Pancreas (tissue), 10 donors: ENCODE measurements at regions not wholly inside any gene's neighbourhood (a gene's known extent, or its start where the extent isn't known, plus 50 kb on each side); places are given as distances from the start of the nearest gene placed in this dataset.
A peak's percentile ranks its signal among the peaks of the same experiment; 100 is the strongest.

Experiments used
- ATAC-seq, 4 donors: fragments of 200-7000 bp; cut with Tn5 transposase; one replicate each; pipeline versions ENCODE4 v1.8.0 to v1.9.1; 2020; ENCODE audit warnings: mild to moderate bottlenecking in 4 of 4, moderate library complexity in 4 of 4
- DNase-seq, 6 donors: peaks; one replicate each; pipeline ENCODE4 v3.0.0-alpha.2; 2020
- FAIRE-seq: peaks from 2 replicates; lab custom pipeline; 2012; peaks lifted over from hg19 to GRCh38; lab: Jason Lieb, UNC
- H3K27ac ChIP-seq, 4 donors: fragments of 200-600 bp; sonication (generic); 1 replicate in 3 of 4; 2 replicates in 1 of 4; pipeline versions ENCODE4 v1.5.0 to v1.8.0; 2020
- H3K27me3 ChIP-seq, 4 donors: fragments of 200-600 bp; one replicate each; pipeline ENCODE4 v1.8.0; 2021
- H3K36me3 ChIP-seq, 3 donors: fragments of 200-600 bp; sonication (generic) in 1 of 3; one replicate each; pipeline versions ENCODE4 v1.5.0 to v1.8.0; 2020 to 2021
- H3K4me1 ChIP-seq, 3 donors: fragments of 200-600 bp; one replicate each; pipeline ENCODE4 v1.8.0; 2021
- H3K4me3 ChIP-seq, 4 donors: fragments of 200-600 bp; sonication (generic) in 2 of 4; one replicate each; pipeline versions ENCODE4 v1.5.0 to v1.8.0; 2020 to 2021
- H3K9me3 ChIP-seq, 4 donors: fragments of 200-600 bp; one replicate each; pipeline ENCODE4 v1.8.0; 2021
- WGBS, 2 donors: extraction: QIAGEN DNeasy Blood & Tissue Kit; methylation state at CpG; one replicate each; pipeline ENCODE4 v1.1.7; 2013; 5-methylcytosine and 5-hydroxymethylcytosine counted together
- intact Hi-C, 3 donors: fragments of 100-400 bp; cut with DNase I; formaldehyde crosslinking; loops; one replicate each; pipeline versions ENCODE4 v1.11.1 to v1.14.2; 2022
- TF ChIP-seq, protein P1 (sequence below), 4 donors: fragments of 200-600 bp; sonication (generic) in 3 of 4; IDR thresholded peaks; one replicate each; pipeline versions ENCODE4 v1.5.0 to v1.8.0; 2021; ENCODE audit warnings: antibody characterized with exemption in 4 of 4
- donor health status: healthy with polysubstance abuse.
- donor health status: DM: no; HTN: no; CAD: no; lungs with moderate emphysema.
- donor health status: DM: no; HTN: no; CAD: no.
- donor health status: control.
- donor health status: control.
- donor health status: Bipolar disorder and iron deficiency.
- donor health status: DM: yes; HTN: yes; CAD: no.
- donor health status: DM: no; HTN: no; CAD: no.
- donor health status: DM: no; HTN: no; CAD: no.
- donor health status: DM: yes; HTN: yes; CAD: no.

GRCh38 chr5:175253597-175253996 is 190.4 kb downstream of the DRD1 start:
- WGBS, 2 donors, result 62 to 64% methylated on average over 8 of the region's 8 CpGs
- intact Hi-C loops, result no loop called here
- no peak overlapping the region for H3K4me3 ChIP-seq
- TF ChIP-seq, protein P1, sequence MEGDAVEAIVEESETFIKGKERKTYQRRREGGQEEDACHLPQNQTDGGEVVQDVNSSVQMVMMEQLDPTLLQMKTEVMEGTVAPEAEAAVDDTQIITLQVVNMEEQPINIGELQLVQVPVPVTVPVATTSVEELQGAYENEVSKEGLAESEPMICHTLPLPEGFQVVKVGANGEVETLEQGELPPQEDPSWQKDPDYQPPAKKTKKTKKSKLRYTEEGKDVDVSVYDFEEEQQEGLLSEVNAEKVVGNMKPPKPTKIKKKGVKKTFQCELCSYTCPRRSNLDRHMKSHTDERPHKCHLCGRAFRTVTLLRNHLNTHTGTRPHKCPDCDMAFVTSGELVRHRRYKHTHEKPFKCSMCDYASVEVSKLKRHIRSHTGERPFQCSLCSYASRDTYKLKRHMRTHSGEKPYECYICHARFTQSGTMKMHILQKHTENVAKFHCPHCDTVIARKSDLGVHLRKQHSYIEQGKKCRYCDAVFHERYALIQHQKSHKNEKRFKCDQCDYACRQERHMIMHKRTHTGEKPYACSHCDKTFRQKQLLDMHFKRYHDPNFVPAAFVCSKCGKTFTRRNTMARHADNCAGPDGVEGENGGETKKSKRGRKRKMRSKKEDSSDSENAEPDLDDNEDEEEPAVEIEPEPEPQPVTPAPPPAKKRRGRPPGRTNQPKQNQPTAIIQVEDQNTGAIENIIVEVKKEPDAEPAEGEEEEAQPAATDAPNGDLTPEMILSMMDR (IDR thresholded peaks at IDR 0.05), result no peak
- DNase-seq, result no peak
- ATAC-seq, result peak in 1 of 4 donors; percentile 48
- no peaks in the 10 kb centered on the region for H3K9me3 ChIP-seq
- no peaks in the 10 kb centered on the region for H3K36me3 ChIP-seq
- FAIRE-seq, result no peak
- no peaks in the 10 kb centered on the region for H3K27me3 ChIP-seq
- no peaks in the 10 kb centered on the region for H3K4me1 ChIP-seq
- H3K27ac ChIP-seq, result no peak overlapping the region

DNA sequence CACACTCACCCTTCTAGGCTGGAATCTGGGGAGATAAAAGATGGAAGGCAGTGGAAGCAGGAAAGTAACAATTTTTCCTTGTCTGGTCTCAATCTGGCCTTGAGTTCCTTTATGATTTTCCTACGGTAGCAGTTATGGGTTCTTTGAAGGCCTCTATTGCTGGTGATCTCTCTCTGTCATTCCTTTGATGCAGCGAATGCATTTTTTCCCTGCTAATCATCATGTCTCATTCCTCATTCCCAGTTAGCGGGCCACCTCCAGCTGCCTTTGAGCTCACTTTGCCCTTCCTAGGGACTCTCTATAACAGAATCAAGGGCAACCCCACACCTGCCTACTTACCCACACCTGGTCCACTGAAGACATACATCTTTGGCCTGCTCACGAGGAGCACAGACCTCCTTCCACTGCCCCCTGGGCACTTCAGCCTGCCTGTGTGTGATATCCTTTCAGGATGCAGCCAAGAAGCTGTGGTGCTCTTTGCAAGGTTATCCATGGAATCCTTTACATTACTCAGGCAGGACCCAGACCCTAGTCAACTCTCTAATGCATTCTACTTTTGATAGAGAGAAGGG is 191.7 kb downstream of the DRD1 start:
- Histone ChIP-seq H3K27ac (no peak overlapping the region), H3K27me3 (no peaks in the 10 kb centered on the region), H3K4me3 (no peak overlapping the region), H3K36me3 (no peaks in the 10 kb centered on the region), H3K4me1 (no peaks in the 10 kb centered on the region), H3K9me3 (no peaks in the 10 kb centered on the region)
- FAIRE-seq (no peak), DNase-seq (no peak), ATAC-seq (no peak)
- 66 to 82% methylated on average over 4 of the region's 4 CpGs for WGBS, 2 donors
- TF ChIP-seq, protein P1 (IDR thresholded peaks at IDR 0.05), result no peak
- intact Hi-C loops, result no loop called here

GRCh38 chr5:175250426-175250825 is 193.6 kb downstream of the DRD1 start:
- H3K27ac ChIP-seq, result no peak overlapping the region
- DNase-seq, result no peak
- H3K27me3 ChIP-seq, result no peaks in the 10 kb centered on the region
- H3K4me1 ChIP-seq, result no peaks in the 10 kb centered on the region
- no peaks in the 10 kb centered on the region for H3K36me3 ChIP-seq
- intact Hi-C loops, result no loop called here
- no peak for ATAC-seq
- WGBS, 2 donors, result 59% methylated on average over 4 of the region's 4 CpGs
- TF ChIP-seq, protein P1 (IDR thresholded peaks at IDR 0.05), result no peak
- no peaks in the 10 kb centered on the region for H3K9me3 ChIP-seq
- FAIRE-seq, result no peak
- no peak overlapping the region for H3K4me3 ChIP-seq

DNA sequence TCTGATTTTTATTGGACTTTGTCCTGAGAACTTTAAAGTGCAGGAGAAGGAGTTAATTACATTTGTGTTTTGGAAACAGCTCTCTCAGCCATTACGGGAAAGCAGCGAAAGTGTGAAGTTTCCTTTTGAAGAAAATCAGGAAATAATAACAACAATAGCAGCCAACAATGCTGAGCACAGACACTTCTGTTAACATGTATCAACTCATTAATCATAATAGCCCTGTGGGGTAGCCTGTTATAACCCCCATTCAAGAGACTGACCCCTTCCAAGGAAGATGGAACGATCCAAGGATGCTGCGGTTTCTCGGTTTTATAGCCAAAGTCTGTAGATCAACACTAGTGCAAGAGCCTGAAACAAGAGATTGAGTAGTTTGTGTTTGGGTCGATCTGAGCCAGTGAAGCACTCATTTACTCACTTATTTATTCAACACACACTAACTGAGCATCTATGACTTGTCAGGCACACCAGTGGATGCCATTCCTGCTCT is 195.5 kb downstream of the DRD1 start:
- WGBS, 2 donors, result 70 to 71% methylated on average over 6 of the region's 6 CpGs
- ATAC-seq, result no peak
- no peak overlapping the region for H3K27ac ChIP-seq
- intact Hi-C loops, result no loop called here
- TF ChIP-seq, protein P1 (IDR thresholded peaks at IDR 0.05), result no peak
- no peak overlapping the region for H3K4me3 ChIP-seq
- FAIRE-seq, result no peak
- H3K9me3 ChIP-seq, result no peaks in the 10 kb centered on the region
- DNase-seq, result no peak
- no peaks in the 10 kb centered on the region for H3K27me3 ChIP-seq
- H3K4me1 ChIP-seq, result no peaks in the 10 kb centered on the region
- no peaks in the 10 kb centered on the region for H3K36me3 ChIP-seq

DNA sequence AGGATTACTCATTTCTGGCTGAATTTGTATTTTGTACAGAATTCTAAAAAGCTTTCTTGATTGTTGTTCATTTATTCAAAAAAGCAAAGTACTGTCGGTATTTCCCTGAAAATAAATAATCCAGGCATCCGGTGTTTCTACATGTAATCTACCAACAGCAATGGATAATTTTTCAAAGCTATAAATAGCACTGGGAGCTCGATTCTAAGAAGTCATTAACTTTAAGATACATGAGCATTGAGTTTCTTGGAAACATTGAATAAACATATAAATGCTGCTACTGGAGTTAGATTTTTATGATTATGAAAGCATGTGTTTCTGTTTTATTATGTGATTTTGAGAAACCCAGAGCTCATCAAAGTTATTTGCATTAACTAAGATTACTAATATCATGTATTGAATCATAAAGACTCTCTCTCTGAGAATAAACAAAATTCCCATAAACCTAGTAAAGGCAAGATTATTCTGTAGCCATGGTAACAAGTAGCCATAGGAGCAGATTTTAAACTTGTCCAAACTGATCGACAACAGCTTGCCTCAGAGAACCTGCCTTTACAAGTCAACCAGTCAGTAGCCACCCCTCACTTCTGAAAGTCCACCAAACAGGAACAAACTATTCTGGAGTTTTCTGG is 197.0 kb downstream of the DRD1 start:
- Histone ChIP-seq H3K4me3 (no peak overlapping the region), H3K27ac (no peak overlapping the region), H3K9me3 (no peaks in the 10 kb centered on the region), H3K27me3 (no peaks in the 10 kb centered on the region), H3K4me1 (no peaks in the 10 kb centered on the region), H3K36me3 (no peaks in the 10 kb centered on the region)
- ATAC-seq, result no peak
- no peak for DNase-seq
- TF ChIP-seq, protein P1 (IDR thresholded peaks at IDR 0.05), result no peak
- intact Hi-C loops, result no loop called here
- WGBS, 2 donors, result 54 to 56% methylated on average over 4 of the region's 4 CpGs
- FAIRE-seq, result no peak
